ENCODE measurements at regions not wholly inside any gene's neighbourhood (a gene's known extent, or its start where the extent isn't known, plus 50 kb on each side); places are given as distances from the start of the nearest gene placed in this dataset.

- intact Hi-C loops (cut with micrococcal nuclease), result no loop called here
- ATAC-seq (no peak), DNase-seq (no peak)
- no peak overlapping the region for H3K4me3 Mint-ChIP-seq
- CTCF ChIA-PET, result interaction anchor here (0.9 to 1.1 kb wide), 3 partner anchors 13 to 912 kb away, joined by 3 to 4 read pairs (median 3); no protein-coding TSS in a partner anchor
- POLR2A ChIA-PET, result no interaction called here
- no peaks in the 10 kb centered on the region for H3K36me3 Mint-ChIP-seq (ENCODE audit: low read depth)
- TF ChIP-seq CTCF (IDR thresholded peaks at IDR 0.05), result no peak
- H3K4me1 Mint-ChIP-seq (ENCODE audit: low read depth), result no peaks in the 10 kb centered on the region
- H3K27ac Mint-ChIP-seq, result no peak overlapping the region
- peaks cover 2% of the 10 kb centered on the region for H3K27me3 Mint-ChIP-seq
- no peaks in the 10 kb centered on the region for H3K9me3 Mint-ChIP-seq
These were observed 191.6 kb downstream of the TENT4A start for GRCh38 chr5:6904860-6905259.

- intact Hi-C loops (cut with micrococcal nuclease), result no loop called here
These were observed 192.2 kb downstream of the TENT4A start for GRCh38 chr5:6905423-6905822.

GRCh38 chr5:6905883-6906282, 192.7 kb downstream of the TENT4A start:
- no peak overlapping the region for H3K4me3 Mint-ChIP-seq
- peaks cover 2% of the 10 kb centered on the region for H3K27me3 Mint-ChIP-seq
- no peak for DNase-seq
- POLR2A ChIA-PET, result no interaction called here
- H3K36me3 Mint-ChIP-seq (ENCODE audit: low read depth), result no peaks in the 10 kb centered on the region
- CTCF ChIA-PET, result interaction anchor here (1.1 kb wide), 1 partner anchor 14 kb away, joined by 3 read pairs; no protein-coding TSS in a partner anchor
- H3K27ac Mint-ChIP-seq, result no peak overlapping the region
- intact Hi-C loops (cut with micrococcal nuclease), result no loop called here
- H3K4me1 Mint-ChIP-seq (ENCODE audit: low read depth), result no peaks in the 10 kb centered on the region
- H3K9me3 Mint-ChIP-seq, result no peaks in the 10 kb centered on the region
- no peak for TF ChIP-seq CTCF (IDR thresholded peaks at IDR 0.05)
- no peak for ATAC-seq

More at GRCh38 chr5:6905423-6905822, 192.2 kb downstream of the TENT4A start:
- no peak overlapping the region for H3K27ac Mint-ChIP-seq
- TF ChIP-seq CTCF (IDR thresholded peaks at IDR 0.05), result no peak
- DNase-seq (no peak), ATAC-seq (no peak)
- H3K4me1 Mint-ChIP-seq (ENCODE audit: low read depth), result no peaks in the 10 kb centered on the region
- no peaks in the 10 kb centered on the region for H3K36me3 Mint-ChIP-seq (ENCODE audit: low read depth)
- no peaks in the 10 kb centered on the region for H3K9me3 Mint-ChIP-seq
- H3K4me3 Mint-ChIP-seq, result no peak overlapping the region
- CTCF ChIA-PET, result interaction anchor here (0.9 to 1.1 kb wide), 2 partner anchors 13 to 85 kb away, joined by 3 to 4 read pairs; no protein-coding TSS in a partner anchor
- POLR2A ChIA-PET, result no interaction called here
- H3K27me3 Mint-ChIP-seq, result peaks cover 2% of the 10 kb centered on the region

GRCh38 chr5:6907320-6907918, 194.2 kb downstream of the TENT4A start:
- Mint-ChIP-seq H3K27ac (no peak overlapping the region), H3K36me3 (ENCODE audit: low read depth) (no peaks in the 10 kb centered on the region), H3K9me3 (no peaks in the 10 kb centered on the region), H3K27me3 (peaks cover 2% of the 10 kb centered on the region), H3K4me1 (ENCODE audit: low read depth) (no peaks in the 10 kb centered on the region), H3K4me3 (no peak overlapping the region)
- ATAC-seq (no peak), DNase-seq (no peak)
- intact Hi-C loops (cut with micrococcal nuclease), result no loop called here
- ChIA-PET CTCF (interaction anchor here (1.3 kb wide), 1 partner anchor 15 kb away, joined by 3 read pairs; no protein-coding TSS in a partner anchor), POLR2A (no interaction called here)
- TF ChIP-seq CTCF (IDR thresholded peaks at IDR 0.05), result no peak

- H3K4me1 Mint-ChIP-seq (ENCODE audit: low read depth), result no peaks in the 10 kb centered on the region
- H3K9me3 Mint-ChIP-seq, result no peaks in the 10 kb centered on the region
- peaks cover 2% of the 10 kb centered on the region for H3K27me3 Mint-ChIP-seq
- H3K27ac Mint-ChIP-seq, result no peak overlapping the region
- no peak for TF ChIP-seq CTCF (IDR thresholded peaks at IDR 0.05)
- POLR2A ChIA-PET, result no interaction called here
- ATAC-seq (no peak), DNase-seq (no peak)
- CTCF ChIA-PET, result no interaction called here
- no peaks in the 10 kb centered on the region for H3K36me3 Mint-ChIP-seq (ENCODE audit: low read depth)
- no peak overlapping the region for H3K4me3 Mint-ChIP-seq
- intact Hi-C loops (cut with micrococcal nuclease), result no loop called here
These were observed 196.7 kb downstream of the TENT4A start for GRCh38 chr5:6909901-6910300.

Data from activated CD8-positive, alpha-beta T cell treated with anti-CD3 and anti-CD28 coated beads for 36 hours (primary cell).